ENCODE measurements at regions not wholly inside any gene's neighbourhood (a gene's known extent, or its start where the extent isn't known, plus 50 kb on each side); places are given as distances from the start of the nearest gene placed in this dataset.

- no peak for DNase-seq
- TF ChIP-seq CTCF (IDR thresholded peaks at IDR 0.05 in 8 of 11, conservative IDR thresholded peaks at IDR 0.05 in 3 of 11): no peak
- TF ChIP-seq POLR2A (IDR thresholded peaks at IDR 0.05): no peak
- TF ChIP-seq POLR2AphosphoS5 (IDR thresholded peaks at IDR 0.05): no peak
- WGBS, 5 donors: 87 to 94% (median 92%) methylated on average over 4 of the region's 4 CpGs
- H3K9me3 ChIP-seq: no peaks in the 10 kb centered on the region
- no peaks in the 10 kb centered on the region for H3K4me1 ChIP-seq
- H3K4me3 ChIP-seq: no peak overlapping the region
- intact Hi-C loops (cut with DNase I; ENCODE audit: low total_unique reads): no loop called here
- H3K27ac ChIP-seq: no peak overlapping the region
- no peaks in the 10 kb centered on the region for H3K36me3 ChIP-seq
- peaks cover 0 to 4% (median 0%) of the 10 kb centered on the region in 7 donors for H3K27me3 ChIP-seq (replicated peaks in 1 of 7)
These were observed 76.3 kb downstream of the SUCNR1 start for GRCh38 chr3:151949706-151950105.

GRCh38 chr3:151955356-151955755 is 81.9 kb downstream of the SUCNR1 start:
- no peak for DNase-seq
- TF ChIP-seq CTCF (IDR thresholded peaks at IDR 0.05 in 8 of 11, conservative IDR thresholded peaks at IDR 0.05 in 3 of 11): no peak
- no peak for TF ChIP-seq POLR2AphosphoS5 (IDR thresholded peaks at IDR 0.05)
- TF ChIP-seq POLR2A (IDR thresholded peaks at IDR 0.05): no peak
- Histone ChIP-seq H3K9me3 (no peaks in the 10 kb centered on the region), H3K27ac (no peak overlapping the region), H3K36me3 (no peaks in the 10 kb centered on the region), H3K4me1 (no peaks in the 10 kb centered on the region), H3K27me3 (replicated peaks in 1 of 7) (peaks cover 0 to 4% (median 0%) of the 10 kb centered on the region in 7 donors), H3K4me3 (no peak overlapping the region)
- 67 to 92% (median 77%) methylated on average over 1 of the region's 1 CpG for WGBS, 5 donors
- intact Hi-C loops (cut with DNase I; ENCODE audit: low total_unique reads): no loop called here

GRCh38 chr3:151960961-151961580 is 87.6 kb downstream of the SUCNR1 start:
- 59 to 78% (median 63%) methylated on average over 4 of the region's 4 CpGs for WGBS, 5 donors
- Histone ChIP-seq H3K36me3 (no peaks in the 10 kb centered on the region), H3K4me3 (no peak overlapping the region), H3K27ac (no peak overlapping the region), H3K4me1 (no peaks in the 10 kb centered on the region), H3K27me3 (replicated peaks in 1 of 7) (no peaks in the 10 kb centered on the region), H3K9me3 (no peaks in the 10 kb centered on the region)
- TF ChIP-seq POLR2AphosphoS5 (IDR thresholded peaks at IDR 0.05): no peak
- no peak for TF ChIP-seq POLR2A (IDR thresholded peaks at IDR 0.05)
- TF ChIP-seq CTCF (IDR thresholded peaks at IDR 0.05 in 8 of 11, conservative IDR thresholded peaks at IDR 0.05 in 3 of 11): no peak
- DNase-seq: no peak
- intact Hi-C loops (cut with DNase I; ENCODE audit: low total_unique reads): no loop called here

- intact Hi-C loops (cut with DNase I; ENCODE audit: low total_unique reads): no loop called here
- Histone ChIP-seq H3K9me3 (no peaks in the 10 kb centered on the region), H3K4me3 (no peak overlapping the region), H3K4me1 (no peaks in the 10 kb centered on the region), H3K27ac (no peak overlapping the region), H3K36me3 (no peaks in the 10 kb centered on the region), H3K27me3 (replicated peaks in 1 of 7) (no peaks in the 10 kb centered on the region)
- no peak for DNase-seq
- no peak for TF ChIP-seq CTCF (IDR thresholded peaks at IDR 0.05 in 8 of 11, conservative IDR thresholded peaks at IDR 0.05 in 3 of 11)
- no peak for TF ChIP-seq POLR2AphosphoS5 (IDR thresholded peaks at IDR 0.05)
- TF ChIP-seq POLR2A (IDR thresholded peaks at IDR 0.05): no peak
- 78 to 92% (median 83%) methylated on average over 1 of the region's 1 CpG for WGBS, 5 donors
These were observed 88.9 kb downstream of the SUCNR1 start for GRCh38 chr3:151962352-151962751.
